ENCODE measurements at regions not wholly inside any gene's neighbourhood (a gene's known extent, or its start where the extent isn't known, plus 50 kb on each side); places are given as distances from the start of the nearest gene placed in this dataset.

- Histone ChIP-seq H3K9me3 (ENCODE audit: control insufficient read depth, low read depth, low read length) (no peaks in the 10 kb centered on the region), H3K23me2 (ENCODE audit: insufficient read length, low read depth, low read length, poor library complexity, severe bottlenecking) (no peaks in the 10 kb centered on the region), H2BK20ac (ENCODE audit: low read depth, low read length, poor library complexity, severe bottlenecking) (no peak overlapping the region), H2BK120ac (ENCODE audit: low read depth, low read length, poor library complexity, severe bottlenecking) (no peak overlapping the region), H4K8ac (replicated peaks; ENCODE audit: insufficient read length, low read depth, low read length) (no peak overlapping the region), H2BK5ac (ENCODE audit: insufficient read length, low read length) (no peak overlapping the region), H3K14ac (ENCODE audit: insufficient read depth, low read length) (no peak overlapping the region), H2BK15ac (ENCODE audit: low read depth, low read length) (no peak overlapping the region), H3K27ac (ENCODE audit: insufficient read length, low read depth, low read length) (no peak overlapping the region), H2AK5ac (ENCODE audit: insufficient read length, low read length) (no peak overlapping the region), H3K4me2 (ENCODE audit: insufficient read depth, insufficient read length, low read length) (no peak overlapping the region), H3K18ac (ENCODE audit: insufficient read length, low read depth, low read length) (no peak overlapping the region), H3K79me2 (ENCODE audit: insufficient read depth, low read length) (no peaks in the 10 kb centered on the region), H4K5ac (ENCODE audit: insufficient read length, low read depth, low read length) (no peak overlapping the region), H3K27me3 (ENCODE audit: insufficient read depth, low read length) (no peaks in the 10 kb centered on the region), H3K56ac (ENCODE audit: insufficient read length, low read depth, low read length) (no peak overlapping the region), H4K91ac (ENCODE audit: insufficient read length, low read depth, low read length) (no peak overlapping the region), H3K4me1 (ENCODE audit: insufficient read depth, low read length) (0 out of 2 replicates have a peak, but pooled peaks cover under 1% of the 10 kb centered on the region), H3K23ac (ENCODE audit: insufficient read length, low read depth, low read length) (no peak overlapping the region), H2BK12ac (ENCODE audit: insufficient read length, low read depth, low read length) (no peak overlapping the region), H4K20me1 (ENCODE audit: control insufficient read depth, insufficient read depth, insufficient read length) (no peaks in the 10 kb centered on the region), H3T11ph (ENCODE audit: low read length) (no peak overlapping the region), H3K9ac (ENCODE audit: extremely low read depth, insufficient read length, low read length) (no peak overlapping the region), H2AFZ (ENCODE audit: low read length) (no peak overlapping the region), H3K79me1 (ENCODE audit: insufficient read depth, low read depth, low read length, poor library complexity, severe bottlenecking) (no peaks in the 10 kb centered on the region), H3K4ac (ENCODE audit: low read depth, low read length) (no peak overlapping the region)
- Mint-ChIP-seq H3K4me1 (peaks cover 11% of the 10 kb centered on the region in 2 experiments), H3K27me3 (ENCODE audit: low read depth) (peaks cover 2% of the 10 kb centered on the region; the same call in 1 of the 2 replicates), H3K9me3 (no peaks in the 10 kb centered on the region), H3K4me3 (no peak overlapping the region), H3K36me3 (ENCODE audit: insufficient read depth in 1 of 3, low read depth in 3 of 3) (no peaks in the 10 kb centered on the region), H3K27ac (no peak overlapping the region; a peak in 1 of 7 replicates)
- TF ChIP-seq CTCF (conservative IDR thresholded peaks at IDR 0.05) = no peak
- no CpG with 5 or more reads among the region's 5 CpGs for WGBS (ENCODE audit: extremely low coverage, insufficient read length, low lambda C conversion rate)
- DNase-seq = no peak
These were observed 222.0 kb downstream of the TOMM20 start for GRCh38 chr1:234906654-234907053.

Measured in H9 (cell line).